22Rv1 (cell line): ENCODE measurements at regions not wholly inside any gene's neighbourhood (a gene's known extent, or its start where the extent isn't known, plus 50 kb on each side); places are given as distances from the start of the nearest gene placed in this dataset.

Experiments
- H3K27ac ChIP-seq: fragments of 450-650 bp; 2 replicates; pipeline ENCODE4 v1.5.1; 2017
- CTCF ChIP-seq: fragments of 450-650 bp; IDR thresholded peaks from 2 replicates; pipeline ENCODE4 v1.5.1; 2017; ENCODE audit warnings: mild to moderate bottlenecking
- ZFX ChIP-seq: fragments of 450-650 bp; IDR thresholded peaks from 2 replicates; pipeline ENCODE4 v1.6.1; 2017; ENCODE audit warnings: antibody characterized with exemption, borderline replicate concordance

- TF ChIP-seq ZFX (no peak), CTCF (no peak)
These were observed 358.7 kb upstream of the TMPO start for GRCh38 chr12:98156697-98157096.

GRCh38 chr12:98162906-98163678, 352.3 kb upstream of the TMPO start:
- H3K27ac ChIP-seq: no peak overlapping the region
- TF ChIP-seq ZFX (no peak), CTCF (no peak)

More at GRCh38 chr12:98156697-98157096, 358.7 kb upstream of the TMPO start:
- no peak overlapping the region for H3K27ac ChIP-seq

- TF ChIP-seq ZFX (no peak), CTCF (no peak)
- no peak overlapping the region for H3K27ac ChIP-seq
These were observed 343.1 kb upstream of the TMPO start for GRCh38 chr12:98172304-98172703.

GRCh38 chr12:98172801-98173200, 342.6 kb upstream of the TMPO start:
- no peak overlapping the region for H3K27ac ChIP-seq
- TF ChIP-seq CTCF (no peak), ZFX (no peak)

GRCh38 chr12:98173773-98174427, 341.5 kb upstream of the TMPO start:
- TF ChIP-seq ZFX (no peak), CTCF (no peak)

GRCh38 chr12:98174428-98174809, 341.0 kb upstream of the TMPO start:
- H3K27ac ChIP-seq: no peak overlapping the region
- no peak for TF ChIP-seq CTCF
- no peak for TF ChIP-seq ZFX

More at GRCh38 chr12:98173773-98174427, 341.5 kb upstream of the TMPO start:
- H3K27ac ChIP-seq: no peak overlapping the region

- TF ChIP-seq CTCF: no peak
- TF ChIP-seq ZFX: no peak
These were observed 337.3 kb upstream of the TMPO start for GRCh38 chr12:98178126-98178525.

More at GRCh38 chr12:98178126-98178525, 337.3 kb upstream of the TMPO start:
- H3K27ac ChIP-seq: no peak overlapping the region
